ENCODE measurements at regions not wholly inside any gene's neighbourhood (a gene's known extent, or its start where the extent isn't known, plus 50 kb on each side); places are given as distances from the start of the nearest gene placed in this dataset.
"Not testable (repeated sequence)": the region's sequence is repeated elsewhere in the genome, so short reads cannot be mapped to it uniquely, and the experiment has no call there.

GRCh38 chr5:42242210-42242609 is 181.0 kb upstream of the GHR start:
- H3K27ac ChIP-seq (ENCODE audit: low read length) = no peak overlapping the region
- no peaks in the 10 kb centered on the region for H3K27me3 ChIP-seq (ENCODE audit: low read depth, low read length)
- H3K9me3 ChIP-seq (ENCODE audit: control insufficient read depth in 1 of 2, low read length in 2 of 2) = no peaks in the 10 kb centered on the region
- H3K36me3 ChIP-seq (ENCODE audit: control insufficient read depth in 1 of 2, insufficient read depth in 2 of 2, low read length in 2 of 2) = no peaks in the 10 kb centered on the region
- no peaks in the 10 kb centered on the region for H3K4me1 ChIP-seq (ENCODE audit: control insufficient read depth in 1 of 2, insufficient read depth in 2 of 2, low read length in 2 of 2)
- no peak overlapping the region for H3K4me3 ChIP-seq (ENCODE audit: low read depth in 1 of 2, low read length in 2 of 2)

DNA sequence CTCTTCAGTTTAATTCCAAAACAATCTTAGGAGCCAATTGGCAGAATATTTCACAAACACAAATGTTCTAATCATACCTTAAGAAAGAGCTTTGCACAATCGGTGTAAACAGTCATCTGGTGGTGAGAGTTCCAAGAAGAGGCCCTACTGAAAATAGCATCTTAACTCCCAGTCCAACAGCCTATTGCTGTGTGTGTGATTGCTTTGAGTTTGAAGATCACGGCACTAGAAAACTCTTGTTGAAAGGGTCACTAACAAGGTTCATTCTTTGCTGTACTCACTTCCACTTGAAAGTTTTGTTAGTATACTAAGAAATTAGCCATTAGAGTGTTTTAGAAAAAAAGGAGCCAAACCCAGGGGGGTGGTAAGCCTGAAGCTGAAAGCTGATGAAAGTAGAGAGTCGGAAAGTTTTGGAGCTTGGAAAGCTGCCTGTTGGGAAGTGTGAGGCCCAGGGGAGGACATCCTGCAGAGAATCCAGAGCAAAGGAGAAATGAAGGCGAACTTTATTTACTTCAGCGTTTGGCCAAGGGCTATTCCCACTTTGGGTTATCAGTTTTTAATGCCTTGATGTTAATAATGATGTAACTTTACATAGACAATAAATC is 180.3 kb upstream of the GHR start:
- Histone ChIP-seq H3K36me3 (ENCODE audit: control insufficient read depth in 1 of 2, insufficient read depth in 2 of 2, low read length in 2 of 2) (no peaks in the 10 kb centered on the region), H3K4me1 (ENCODE audit: control insufficient read depth in 1 of 2, insufficient read depth in 2 of 2, low read length in 2 of 2) (no peaks in the 10 kb centered on the region), H3K4me3 (ENCODE audit: low read depth in 1 of 2, low read length in 2 of 2) (no peak overlapping the region), H3K27me3 (ENCODE audit: low read depth, low read length) (no peaks in the 10 kb centered on the region), H3K9me3 (ENCODE audit: control insufficient read depth in 1 of 2, low read length in 2 of 2) (no peaks in the 10 kb centered on the region), H3K27ac (ENCODE audit: low read length) (no peak overlapping the region)

DNA sequence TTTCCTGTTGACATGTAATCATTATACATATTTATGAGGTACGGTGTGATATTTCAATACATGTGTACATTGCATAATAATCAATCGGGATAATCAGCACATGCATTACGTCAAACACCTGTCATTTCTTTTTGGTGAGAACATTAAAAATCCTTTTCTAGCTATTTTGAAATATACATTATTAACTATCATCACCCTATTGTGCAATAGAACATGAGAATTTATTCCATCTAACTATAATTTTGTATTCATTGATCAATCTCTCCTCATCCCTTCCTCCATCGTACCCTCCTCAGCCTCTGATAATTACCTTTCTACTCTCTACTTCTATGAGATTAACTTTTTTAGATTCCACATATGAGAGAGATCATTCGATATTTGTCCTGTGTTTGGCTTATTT is 170.9 kb upstream of the GHR start:
- H3K9me3 ChIP-seq (ENCODE audit: control insufficient read depth in 1 of 2, low read length in 2 of 2) = no peaks in the 10 kb centered on the region
- no peaks in the 10 kb centered on the region for H3K27me3 ChIP-seq (ENCODE audit: low read depth, low read length)
- no peak overlapping the region for H3K4me3 ChIP-seq (ENCODE audit: low read depth in 1 of 2, low read length in 2 of 2)
- no peak overlapping the region for H3K27ac ChIP-seq (ENCODE audit: low read length)
- H3K36me3 ChIP-seq (ENCODE audit: control insufficient read depth in 1 of 2, insufficient read depth in 2 of 2, low read length in 2 of 2) = no peaks in the 10 kb centered on the region
- H3K4me1 ChIP-seq (ENCODE audit: control insufficient read depth in 1 of 2, insufficient read depth in 2 of 2, low read length in 2 of 2) = no peaks in the 10 kb centered on the region

- not testable (repeated sequence) for H3K4me3 ChIP-seq (ENCODE audit: low read depth in 1 of 2, low read length in 2 of 2); H3K4me1 ChIP-seq (ENCODE audit: control insufficient read depth in 1 of 2, insufficient read depth in 2 of 2, low read length in 2 of 2)
Observed at GRCh38 chr5:42259914-42260313, 163.3 kb upstream of the GHR start.

DNA sequence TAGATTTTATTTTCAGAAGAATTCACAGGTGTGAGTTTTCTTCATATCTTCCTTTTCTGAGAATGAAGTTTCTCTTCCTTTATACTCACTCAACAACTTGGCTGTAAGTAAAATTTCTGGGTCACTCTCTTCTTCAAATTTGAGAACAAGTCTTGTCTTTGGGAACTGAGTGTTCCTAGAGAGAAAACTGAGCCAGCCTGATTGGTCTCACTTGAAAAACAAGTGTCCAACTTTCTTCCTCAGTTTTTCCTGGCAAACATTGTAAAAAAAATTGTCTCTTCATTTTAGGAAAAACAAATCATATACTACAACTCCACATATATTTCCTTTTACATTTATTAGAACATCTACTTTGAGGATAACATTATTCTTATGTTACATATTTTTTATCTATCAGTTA is 156.1 kb upstream of the GHR start:
- Histone ChIP-seq H3K36me3 (ENCODE audit: control insufficient read depth in 1 of 2, insufficient read depth in 2 of 2, low read length in 2 of 2) (no peaks in the 10 kb centered on the region), H3K9me3 (ENCODE audit: control insufficient read depth in 1 of 2, low read length in 2 of 2) (peaks cover 0 to 2% of the 10 kb centered on the region in 2 donors), H3K27me3 (ENCODE audit: low read depth, low read length) (no peaks in the 10 kb centered on the region), H3K4me1 (ENCODE audit: control insufficient read depth in 1 of 2, insufficient read depth in 2 of 2, low read length in 2 of 2) (peaks cover 0 to 3% of the 10 kb centered on the region in 2 donors), H3K4me3 (ENCODE audit: low read depth in 1 of 2, low read length in 2 of 2) (no peak overlapping the region), H3K27ac (ENCODE audit: low read length) (no peak overlapping the region)

More at GRCh38 chr5:42259914-42260313, 163.3 kb upstream of the GHR start:
- not testable (repeated sequence) for H3K9me3 ChIP-seq (ENCODE audit: control insufficient read depth in 1 of 2, low read length in 2 of 2); H3K27me3 ChIP-seq (ENCODE audit: low read depth, low read length); H3K36me3 ChIP-seq (ENCODE audit: control insufficient read depth in 1 of 2, insufficient read depth in 2 of 2, low read length in 2 of 2); H3K27ac ChIP-seq (ENCODE audit: low read length)

- not testable (repeated sequence) for H3K4me1 ChIP-seq (ENCODE audit: control insufficient read depth in 1 of 2, insufficient read depth in 2 of 2, low read length in 2 of 2); H3K36me3 ChIP-seq (ENCODE audit: control insufficient read depth in 1 of 2, insufficient read depth in 2 of 2, low read length in 2 of 2); H3K9me3 ChIP-seq (ENCODE audit: control insufficient read depth in 1 of 2, low read length in 2 of 2); H3K27ac ChIP-seq (ENCODE audit: low read length); H3K27me3 ChIP-seq (ENCODE audit: low read depth, low read length); H3K4me3 ChIP-seq (ENCODE audit: low read depth in 1 of 2, low read length in 2 of 2)
Observed at GRCh38 chr5:42268170-42268569, 155.1 kb upstream of the GHR start.

DNA sequence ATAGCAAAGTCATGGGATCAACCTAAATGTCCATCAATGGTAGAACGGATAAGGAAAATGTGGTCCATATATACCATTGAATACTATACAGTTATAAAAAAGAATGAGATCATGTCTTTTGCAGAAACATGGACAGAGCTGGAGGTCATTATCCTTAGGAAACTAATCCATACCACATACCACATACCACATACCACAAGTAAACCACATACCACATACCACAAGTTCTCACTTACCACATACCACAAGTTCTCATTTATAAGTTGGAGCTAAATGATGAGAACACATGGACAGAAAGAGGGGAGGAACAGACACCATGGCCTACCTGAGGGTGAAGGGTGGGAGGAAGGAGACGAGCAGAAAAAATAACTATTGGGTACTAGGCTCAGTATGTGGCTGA is 154.6 kb upstream of the GHR start:
- H3K9me3 ChIP-seq (ENCODE audit: control insufficient read depth in 1 of 2, low read length in 2 of 2) = no peaks in the 10 kb centered on the region
- peaks cover 0 to 3% of the 10 kb centered on the region in 2 donors for H3K4me1 ChIP-seq (ENCODE audit: control insufficient read depth in 1 of 2, insufficient read depth in 2 of 2, low read length in 2 of 2)
- no peak overlapping the region for H3K27ac ChIP-seq (ENCODE audit: low read length)
- H3K27me3 ChIP-seq (ENCODE audit: low read depth, low read length) = no peaks in the 10 kb centered on the region
- H3K36me3 ChIP-seq (ENCODE audit: control insufficient read depth in 1 of 2, insufficient read depth in 2 of 2, low read length in 2 of 2) = no peaks in the 10 kb centered on the region
- no peak overlapping the region for H3K4me3 ChIP-seq (ENCODE audit: low read depth in 1 of 2, low read length in 2 of 2)

GRCh38 chr5:42270771-42271170 is 152.5 kb upstream of the GHR start:
- H3K27ac ChIP-seq (ENCODE audit: low read length) = no peak overlapping the region
- H3K4me3 ChIP-seq (ENCODE audit: low read depth in 1 of 2, low read length in 2 of 2) = no peak overlapping the region
- H3K9me3 ChIP-seq (ENCODE audit: control insufficient read depth in 1 of 2, low read length in 2 of 2) = no peaks in the 10 kb centered on the region
- H3K4me1 ChIP-seq (ENCODE audit: control insufficient read depth in 1 of 2, insufficient read depth in 2 of 2, low read length in 2 of 2) = peaks cover 0 to 3% of the 10 kb centered on the region in 2 donors
- H3K27me3 ChIP-seq (ENCODE audit: low read depth, low read length) = no peaks in the 10 kb centered on the region
- H3K36me3 ChIP-seq (ENCODE audit: control insufficient read depth in 1 of 2, insufficient read depth in 2 of 2, low read length in 2 of 2) = no peaks in the 10 kb centered on the region

DNA sequence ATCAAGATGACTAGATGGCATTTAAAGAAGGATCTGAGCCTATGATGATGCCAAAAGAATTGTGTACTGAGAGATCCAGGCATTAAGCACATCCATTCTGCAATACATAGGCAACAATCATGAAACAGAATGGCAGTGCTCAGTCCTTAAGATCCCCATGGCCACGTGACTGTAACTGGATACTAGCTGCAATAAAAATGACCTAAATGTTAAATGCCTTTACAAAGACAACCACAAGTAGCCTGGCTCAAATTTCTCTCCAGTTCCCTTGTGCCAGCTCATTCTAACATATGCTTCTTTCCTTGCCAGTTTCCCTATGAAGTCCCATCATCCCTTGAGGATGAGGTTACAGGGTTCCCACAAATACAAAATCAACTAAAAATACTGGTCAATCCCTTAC is 148.3 kb upstream of the GHR start:
- peaks cover 0 to 3% of the 10 kb centered on the region in 2 donors for H3K4me1 ChIP-seq (ENCODE audit: control insufficient read depth in 1 of 2, insufficient read depth in 2 of 2, low read length in 2 of 2)
- no peak overlapping the region for H3K27ac ChIP-seq (ENCODE audit: low read length)
- H3K27me3 ChIP-seq (ENCODE audit: low read depth, low read length) = no peaks in the 10 kb centered on the region
- no peak overlapping the region for H3K4me3 ChIP-seq (ENCODE audit: low read depth in 1 of 2, low read length in 2 of 2)
- H3K36me3 ChIP-seq (ENCODE audit: control insufficient read depth in 1 of 2, insufficient read depth in 2 of 2, low read length in 2 of 2) = no peaks in the 10 kb centered on the region
- H3K9me3 ChIP-seq (ENCODE audit: control insufficient read depth in 1 of 2, low read length in 2 of 2) = no peaks in the 10 kb centered on the region

- Histone ChIP-seq H3K4me1 (ENCODE audit: control insufficient read depth in 1 of 2, insufficient read depth in 2 of 2, low read length in 2 of 2) (no peaks in the 10 kb centered on the region), H3K9me3 (ENCODE audit: control insufficient read depth in 1 of 2, low read length in 2 of 2) (no peaks in the 10 kb centered on the region), H3K27ac (ENCODE audit: low read length) (no peak overlapping the region), H3K27me3 (ENCODE audit: low read depth, low read length) (no peaks in the 10 kb centered on the region), H3K4me3 (ENCODE audit: low read depth in 1 of 2, low read length in 2 of 2) (no peak overlapping the region), H3K36me3 (ENCODE audit: control insufficient read depth in 1 of 2, insufficient read depth in 2 of 2, low read length in 2 of 2) (no peaks in the 10 kb centered on the region)
Observed at GRCh38 chr5:42277293-42277692, 145.9 kb upstream of the GHR start.

GRCh38 chr5:42284584-42284983 is 138.7 kb upstream of the GHR start:
- Histone ChIP-seq H3K4me1 (ENCODE audit: control insufficient read depth in 1 of 2, insufficient read depth in 2 of 2, low read length in 2 of 2) (no peaks in the 10 kb centered on the region), H3K9me3 (ENCODE audit: control insufficient read depth in 1 of 2, low read length in 2 of 2) (no peaks in the 10 kb centered on the region), H3K27me3 (ENCODE audit: low read depth, low read length) (no peaks in the 10 kb centered on the region), H3K27ac (ENCODE audit: low read length) (no peak overlapping the region), H3K4me3 (ENCODE audit: low read depth in 1 of 2, low read length in 2 of 2) (no peak overlapping the region), H3K36me3 (ENCODE audit: control insufficient read depth in 1 of 2, insufficient read depth in 2 of 2, low read length in 2 of 2) (no peaks in the 10 kb centered on the region)

DNA sequence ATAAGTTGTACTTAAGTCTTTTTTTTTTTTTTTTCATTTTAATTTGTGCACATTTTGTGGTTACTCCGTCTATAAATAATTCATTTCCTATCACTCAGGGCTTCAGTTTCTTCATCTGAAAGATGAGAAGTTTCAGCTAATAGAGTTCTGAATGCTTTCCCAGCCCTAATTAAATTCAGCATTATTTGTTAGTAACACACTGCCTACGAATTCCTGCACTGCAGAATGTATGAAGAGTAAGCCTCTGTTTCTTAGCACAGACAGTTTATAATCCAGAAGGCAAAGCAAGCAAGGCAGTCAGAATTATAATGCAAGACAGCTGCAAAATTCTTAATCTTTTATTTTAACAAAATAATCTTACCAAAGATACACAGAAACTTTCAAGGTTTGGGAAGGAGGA is 138.0 kb upstream of the GHR start:
- H3K27ac ChIP-seq (ENCODE audit: low read length) = no peak overlapping the region
- no peaks in the 10 kb centered on the region for H3K4me1 ChIP-seq (ENCODE audit: control insufficient read depth in 1 of 2, insufficient read depth in 2 of 2, low read length in 2 of 2)
- no peaks in the 10 kb centered on the region for H3K9me3 ChIP-seq (ENCODE audit: control insufficient read depth in 1 of 2, low read length in 2 of 2)
- no peaks in the 10 kb centered on the region for H3K27me3 ChIP-seq (ENCODE audit: low read depth, low read length)
- H3K4me3 ChIP-seq (ENCODE audit: low read depth in 1 of 2, low read length in 2 of 2) = no peak overlapping the region
- no peaks in the 10 kb centered on the region for H3K36me3 ChIP-seq (ENCODE audit: control insufficient read depth in 1 of 2, insufficient read depth in 2 of 2, low read length in 2 of 2)
